SW480 (cell line): ENCODE measurements at regions not wholly inside any gene's neighbourhood (a gene's known extent, or its start where the extent isn't known, plus 50 kb on each side); places are given as distances from the start of the nearest gene placed in this dataset.
A peak's percentile ranks its signal among the peaks of the same experiment; 100 is the strongest.

Experiments
- DNase-seq: peaks from one replicate; pipeline ENCODE4 v3.0.0-alpha.2; 2016; ENCODE audit warnings: low spot score

DNA sequence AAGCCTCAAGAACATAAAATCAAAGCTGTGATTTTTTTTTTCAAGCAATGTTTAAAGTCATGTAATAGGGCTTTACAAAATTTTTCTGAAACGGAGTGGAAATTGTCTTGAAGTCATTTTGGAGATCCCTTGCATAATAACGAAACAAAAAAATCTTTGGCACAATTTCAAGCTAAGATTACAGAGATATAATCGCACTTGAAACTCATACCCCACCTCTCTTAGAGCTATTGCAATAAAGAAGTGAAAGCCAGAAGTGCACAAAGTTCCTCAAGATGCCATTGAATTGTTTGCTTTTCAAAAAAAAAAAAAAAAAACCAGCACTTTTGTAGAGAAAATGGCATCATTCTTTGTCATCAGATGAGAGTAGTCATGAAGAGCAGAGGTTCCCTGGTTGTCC lies 152.3 kb downstream of the PAX3 start:
- no peak for DNase-seq

DNA sequence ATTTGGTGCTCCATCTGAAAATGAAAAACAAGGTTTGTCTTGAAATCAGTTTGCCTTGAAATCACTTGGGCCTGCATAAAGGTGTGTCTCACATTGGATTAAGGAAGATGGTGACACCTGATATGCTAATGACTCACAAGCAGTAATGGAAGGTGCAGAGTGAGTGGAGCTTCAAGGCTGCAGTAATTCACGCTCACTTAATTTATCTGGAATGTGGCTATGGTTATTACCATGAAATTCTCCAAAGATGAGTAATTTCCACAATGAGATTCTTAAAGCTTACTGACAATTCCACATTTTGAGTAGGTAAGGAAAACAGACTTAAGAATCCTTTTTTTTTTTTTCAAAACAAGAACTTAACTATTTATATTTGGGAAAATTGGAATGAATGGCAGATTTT lies 156.8 kb downstream of the PAX3 start:
- DNase-seq = peak; percentile 5

DNA sequence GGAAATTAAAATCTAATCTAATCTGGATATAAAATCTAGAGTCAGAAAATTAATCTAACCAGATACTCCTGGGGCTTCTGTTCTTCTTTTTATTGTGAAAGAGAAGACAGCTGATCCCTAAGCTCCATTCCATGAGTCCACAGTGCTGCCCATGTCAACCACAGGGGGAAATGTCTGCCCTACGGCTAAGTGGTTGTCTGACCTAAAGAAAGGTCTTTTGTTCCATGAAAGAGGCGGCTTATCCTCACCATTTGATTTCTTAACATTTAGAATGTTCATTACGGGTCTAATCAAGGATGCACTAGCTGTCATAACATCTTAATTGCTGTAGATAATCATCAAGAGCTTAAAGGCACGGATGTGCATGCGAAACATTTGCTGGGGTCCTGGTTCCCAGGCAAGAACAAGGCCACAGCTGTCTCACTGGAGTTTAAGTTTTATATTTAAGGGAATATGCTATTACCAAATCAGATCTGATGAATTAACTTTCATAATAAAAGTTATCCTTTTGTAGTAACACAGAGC lies 162.6 kb downstream of the PAX3 start:
- no peak for DNase-seq

- no peak for DNase-seq
Measured at GRCh38 chr2:222134654-222135053, 164.1 kb downstream of the PAX3 start.

GRCh38 chr2:222133897-222134296 lies 164.9 kb downstream of the PAX3 start:
- no peak for DNase-seq

DNA sequence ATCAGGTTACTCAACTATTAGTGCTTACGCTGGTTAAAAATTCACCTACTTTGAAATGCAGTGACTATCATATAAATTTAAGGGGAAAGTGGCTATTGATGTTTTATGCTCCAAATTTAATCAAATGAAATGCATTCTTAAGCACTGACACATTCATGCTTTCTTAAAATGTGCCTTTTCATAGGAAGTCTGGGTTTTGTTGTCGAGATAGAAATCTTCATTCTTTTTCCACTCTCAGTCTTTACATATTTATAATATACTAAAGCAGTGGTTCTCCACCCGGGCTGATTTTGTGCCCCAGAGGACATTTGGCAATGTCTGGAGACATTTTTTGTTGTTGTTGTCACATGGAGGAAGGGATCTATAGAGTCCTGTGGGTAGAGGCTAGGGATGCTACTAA lies 167.9 kb downstream of the PAX3 start:
- no peak for DNase-seq

DNA sequence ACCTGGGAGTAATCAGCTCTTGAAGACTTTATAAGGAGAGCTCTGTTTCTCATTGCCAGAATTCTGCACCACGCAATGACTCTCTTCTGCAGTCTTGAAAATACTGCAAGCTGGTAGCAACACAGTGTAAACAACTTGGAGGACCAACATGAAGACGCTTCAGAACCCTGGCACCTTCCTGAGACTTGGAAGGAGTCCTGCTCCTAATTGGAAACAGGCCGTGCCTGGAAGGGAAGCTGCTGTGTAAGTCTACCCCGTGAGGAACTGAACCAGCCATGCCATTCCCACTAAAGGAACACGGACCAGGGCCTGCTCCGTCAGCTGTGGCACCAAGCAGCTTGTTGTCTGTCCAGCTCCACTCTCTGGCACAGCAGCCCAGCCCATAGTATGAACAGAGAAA lies 171.1 kb downstream of the PAX3 start:
- DNase-seq = no peak

GRCh38 chr2:222120933-222121332 lies 177.9 kb downstream of the PAX3 start:
- DNase-seq = no peak

GRCh38 chr2:222115296-222115695 lies 183.5 kb downstream of the PAX3 start:
- DNase-seq = no peak

DNA sequence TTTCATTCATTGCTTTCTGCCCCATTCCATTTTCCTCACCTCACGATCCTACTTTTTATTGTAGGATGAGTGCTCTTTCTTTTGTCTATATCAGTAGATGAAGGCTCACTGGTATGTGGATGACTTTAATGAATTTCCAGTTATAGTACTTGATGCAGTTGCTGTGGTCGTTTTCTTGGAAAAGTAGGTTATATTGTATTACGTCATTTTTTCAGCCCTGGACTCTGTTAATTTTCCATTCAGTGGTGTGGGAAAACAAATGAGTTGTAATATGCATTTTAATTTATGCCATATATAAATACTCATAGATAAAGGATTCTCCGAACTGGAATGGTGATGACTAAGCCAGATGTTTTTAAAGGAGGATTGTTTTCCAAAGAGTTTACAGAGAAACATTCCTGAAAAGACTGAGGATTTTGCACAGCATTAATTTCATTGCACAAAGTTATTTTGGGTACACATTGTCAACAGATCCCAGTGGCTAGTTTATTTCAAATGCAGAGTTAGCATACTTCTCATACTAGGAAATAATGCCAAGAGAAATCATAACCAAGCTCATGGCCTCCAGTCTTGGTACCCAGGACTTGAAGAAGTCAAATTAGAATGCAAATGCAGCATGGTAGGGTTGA lies 189.7 kb downstream of the PAX3 start:
- no peak for DNase-seq

DNA sequence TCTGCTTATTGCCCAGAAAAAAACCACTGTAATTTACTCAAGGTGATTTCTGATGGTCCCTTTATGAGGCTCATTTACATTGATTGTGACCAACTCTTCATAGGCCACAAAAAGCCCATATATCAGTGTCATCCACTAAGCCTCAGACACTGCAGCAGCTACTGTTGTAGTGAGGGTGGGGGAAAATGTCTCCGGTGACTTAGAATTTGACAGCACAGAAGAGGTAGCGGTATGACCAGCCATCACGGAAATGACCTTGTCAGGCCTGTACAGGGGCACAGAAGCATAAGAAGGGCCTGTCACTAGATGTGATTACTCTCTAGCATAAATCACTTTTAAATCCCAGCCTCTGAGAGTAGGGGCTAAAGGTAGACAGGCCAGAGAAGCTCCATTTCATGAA lies 190.3 kb downstream of the PAX3 start:
- no peak for DNase-seq

DNA sequence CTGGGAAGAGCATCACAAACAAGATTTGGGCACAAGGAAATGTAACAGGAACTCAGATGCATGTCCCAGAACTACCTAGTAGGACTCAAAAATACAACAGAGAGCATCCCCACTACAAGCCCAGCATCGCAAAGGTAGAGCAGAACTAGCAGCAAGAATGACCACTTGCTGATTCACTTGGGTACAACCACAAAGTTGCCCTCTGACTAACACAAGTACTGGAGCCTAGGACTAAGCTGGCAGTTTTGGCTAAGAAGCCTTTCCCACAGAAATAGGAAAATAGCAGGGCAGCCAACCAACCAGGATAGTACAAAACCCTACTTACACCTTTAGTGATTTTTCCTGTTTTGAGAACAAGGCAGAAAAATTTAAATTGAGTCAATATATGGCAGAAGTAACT lies 193.8 kb downstream of the PAX3 start:
- no peak for DNase-seq

DNA sequence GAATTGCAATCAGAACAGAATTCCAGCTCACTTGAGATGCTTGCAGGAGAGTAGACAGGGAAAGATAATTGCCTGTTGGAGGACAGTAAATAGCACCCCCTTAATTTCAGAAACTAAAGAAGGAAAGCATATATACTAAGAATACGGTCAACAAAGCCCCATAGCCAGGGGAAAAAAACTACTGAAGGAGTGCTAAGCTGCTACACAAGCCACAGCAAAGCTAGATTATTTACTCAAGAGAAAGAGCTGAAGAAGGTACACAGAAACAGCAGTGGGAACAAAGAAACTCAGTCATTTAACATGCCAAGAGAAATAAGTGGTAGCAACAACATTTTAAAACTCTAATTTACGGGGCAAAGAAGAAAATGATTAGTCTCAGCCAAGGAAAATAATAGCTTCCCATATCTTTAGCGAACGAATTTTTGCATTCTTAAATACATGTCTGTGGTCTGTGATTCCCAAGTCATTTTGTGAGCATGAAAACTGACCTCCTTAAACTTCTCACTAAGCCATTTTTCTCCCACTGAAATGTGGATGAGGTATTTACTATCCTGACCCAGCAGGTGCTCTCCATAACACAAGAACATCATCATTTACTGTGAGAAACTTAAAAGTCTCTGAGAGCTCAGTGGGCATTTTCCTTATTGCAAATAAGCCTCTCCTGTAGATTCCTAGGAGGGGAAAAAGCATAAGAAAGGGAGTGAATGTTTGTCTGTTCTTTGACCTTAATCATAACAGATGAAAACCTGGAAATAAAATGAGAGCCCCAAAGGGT lies 196.0 kb downstream of the PAX3 start:
- no peak for DNase-seq

DNA sequence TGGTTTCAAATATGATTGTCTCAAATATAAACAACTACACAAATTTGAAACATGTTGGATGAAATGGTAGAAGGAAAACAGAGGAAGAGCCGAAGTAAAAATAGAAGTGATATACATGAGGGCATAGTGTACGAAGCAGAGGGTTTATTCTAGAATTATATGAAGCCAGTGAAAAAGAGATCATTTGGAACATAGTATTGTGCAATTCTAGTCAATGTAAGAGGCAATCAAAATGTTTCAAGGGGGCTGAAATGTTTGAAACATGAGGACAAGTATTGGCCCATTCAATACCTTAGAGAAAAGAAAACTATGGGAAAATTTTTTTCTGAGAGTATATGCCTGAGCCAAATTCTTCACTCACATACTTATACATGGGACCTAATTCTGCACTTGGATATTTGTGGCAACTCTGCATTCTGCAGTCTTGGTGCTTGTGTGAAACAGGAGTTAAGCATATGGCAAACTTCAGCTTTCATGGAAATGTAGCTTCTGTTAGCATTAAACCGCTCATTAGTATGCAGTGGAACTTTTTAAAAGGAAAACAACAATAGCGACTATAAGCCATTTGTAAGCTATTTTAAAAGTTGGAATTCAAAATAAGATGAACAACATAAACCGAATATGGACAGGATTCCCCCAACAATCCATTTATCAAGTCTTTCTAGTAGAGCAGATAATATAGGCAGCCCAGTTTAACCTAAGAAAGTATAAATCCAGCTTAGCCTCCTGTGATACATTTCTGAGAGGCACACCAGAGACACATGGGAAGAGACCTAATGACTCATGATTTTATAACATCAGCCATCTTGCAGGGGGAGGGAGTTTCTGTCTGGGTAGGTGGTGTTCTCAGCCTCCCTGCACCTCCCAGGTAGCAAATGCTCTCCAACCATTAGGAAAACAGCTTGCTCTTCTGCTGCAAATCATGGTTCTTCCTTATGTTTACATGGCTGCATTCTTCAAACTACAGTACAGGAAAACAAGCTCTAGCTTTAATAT lies 197.8 kb downstream of the PAX3 start:
- DNase-seq = no peak

DNA sequence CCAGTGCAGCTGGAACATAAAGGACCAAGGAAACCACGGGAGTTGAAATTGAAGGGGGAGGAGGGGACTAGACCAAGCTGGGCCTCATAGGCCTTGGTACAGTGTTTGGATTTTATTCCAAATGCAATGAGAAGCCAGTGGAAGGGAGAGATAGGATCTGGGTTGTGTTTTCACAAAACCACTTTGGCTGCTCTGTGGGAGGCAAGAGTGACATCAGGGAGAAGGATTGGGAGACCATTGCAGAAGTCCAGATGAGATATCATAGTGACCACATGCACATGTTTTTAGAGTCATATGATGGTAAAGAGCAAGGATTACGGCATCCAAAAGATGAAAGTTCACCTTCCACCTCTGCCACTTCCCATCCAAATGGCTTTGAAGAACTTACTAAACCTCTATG lies 210.2 kb downstream of the PAX3 start:
- DNase-seq = no peak

DNA sequence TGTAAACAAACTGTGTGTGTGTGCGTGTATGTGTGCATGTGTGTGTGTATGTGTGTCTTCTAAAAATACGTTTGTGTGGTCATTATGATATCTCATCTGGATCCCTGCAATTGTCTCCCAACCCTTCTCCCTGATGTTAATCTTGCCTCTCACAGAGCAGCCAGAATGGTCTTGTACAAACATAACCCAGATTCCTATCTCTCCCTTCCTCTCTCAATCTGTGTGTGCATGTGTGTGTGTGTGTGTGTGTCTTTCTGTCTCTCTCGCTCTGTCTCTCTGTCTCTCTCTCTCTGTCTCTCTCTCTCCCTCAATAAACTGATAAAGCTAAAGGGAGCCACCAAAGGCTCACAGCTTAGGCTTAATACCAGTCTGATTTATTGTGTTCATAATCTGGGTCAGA lies 210.8 kb downstream of the PAX3 start:
- DNase-seq = no peak

- DNase-seq = no peak
Measured at GRCh38 chr2:222082201-222082600, 216.6 kb downstream of the PAX3 start.

DNA sequence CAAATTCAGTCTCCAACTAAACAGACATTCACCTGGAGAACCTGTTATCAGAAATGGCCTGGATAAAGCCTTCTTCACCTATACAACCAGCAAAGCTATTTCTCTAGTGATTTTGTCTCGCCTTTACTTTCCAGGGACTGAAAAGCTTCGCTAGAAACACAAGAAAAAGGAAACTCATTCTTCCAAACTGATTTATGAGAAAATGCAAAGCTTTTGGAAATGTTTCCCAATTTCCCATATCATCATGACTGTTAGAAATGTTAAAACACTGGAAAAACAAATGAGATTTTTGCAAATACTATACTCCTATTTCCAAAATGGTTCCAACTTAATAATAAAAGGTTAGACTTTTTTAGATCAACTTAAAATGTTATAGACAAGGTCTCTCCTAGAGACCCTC lies 218.7 kb downstream of the PAX3 start:
- no peak for DNase-seq

- DNase-seq = peak; percentile 22
Measured at GRCh38 chr2:222076973-222077690, 221.7 kb downstream of the PAX3 start.

DNA sequence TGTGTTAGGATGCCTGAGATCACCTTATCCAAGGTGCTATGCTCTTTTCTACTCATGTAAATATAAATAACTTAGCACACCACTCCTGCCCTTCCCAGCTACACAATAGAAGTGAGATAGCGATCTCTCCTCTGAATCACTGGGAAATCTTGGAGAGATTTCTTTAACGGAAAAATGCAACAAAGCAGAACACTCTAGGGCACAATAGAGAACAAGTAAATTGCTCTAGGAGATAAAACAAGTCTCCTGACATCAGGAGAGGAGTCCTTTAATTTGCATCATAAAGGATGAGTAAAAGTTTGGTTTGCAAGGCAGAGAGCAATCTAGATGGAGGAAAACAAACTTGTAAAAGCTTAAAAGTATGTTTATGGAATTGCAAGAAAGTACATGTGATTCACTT lies 224.1 kb downstream of the PAX3 start:
- DNase-seq = no peak

DNA sequence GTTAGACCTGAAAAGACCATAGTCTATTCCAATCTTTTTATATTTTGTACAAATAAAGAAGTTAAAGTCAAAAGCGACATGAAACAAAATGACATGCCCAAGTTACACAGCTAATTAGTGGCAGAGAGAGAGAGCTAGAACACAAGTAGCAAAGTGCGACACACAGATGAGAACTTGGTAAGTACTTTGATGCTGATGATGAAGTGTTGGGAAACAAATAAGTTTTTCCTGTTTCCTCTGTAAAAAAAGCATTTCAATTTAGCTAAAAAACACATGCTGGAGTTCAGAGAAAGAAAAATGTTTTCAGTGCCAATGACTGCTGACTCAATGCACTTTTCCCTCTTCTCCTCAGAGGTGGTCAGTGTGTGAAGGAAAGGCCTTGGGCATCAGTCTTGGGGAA lies 226.9 kb downstream of the PAX3 start:
- no peak for DNase-seq

DNA sequence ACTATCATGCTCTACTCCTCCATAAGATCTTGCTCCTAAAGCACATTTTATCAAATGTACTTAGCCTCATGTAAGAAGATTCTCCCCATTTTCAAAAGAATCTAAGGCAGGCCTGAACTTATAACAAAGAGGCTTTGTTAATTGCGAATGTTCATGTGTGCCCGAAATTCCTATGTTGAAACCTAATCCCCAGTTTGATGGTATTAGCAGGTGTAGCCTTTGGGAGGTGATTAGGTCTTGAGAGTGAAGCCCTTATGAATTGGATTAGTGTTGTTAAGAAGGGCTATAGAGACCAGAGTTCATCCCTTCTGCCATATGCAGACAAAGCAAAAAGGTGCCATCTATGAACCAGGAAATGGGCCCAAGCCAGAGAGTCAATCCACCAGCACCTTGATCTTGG lies 234.5 kb downstream of the PAX3 start:
- no peak for DNase-seq
